Lung microvascular endothelial cell (primary cell): ENCODE measurements at regions not wholly inside any gene's neighbourhood (a gene's known extent, or its start where the extent isn't known, plus 50 kb on each side); places are given as distances from the start of the nearest gene placed in this dataset.

Source experiments
- DNase-seq, 2 donors: peaks; one replicate each; pipeline versions ENCODE4 v3.0.0 to v3.0.0-alpha.2; 2010; ENCODE audit warnings: low read depth in 2 of 2

- peak; percentile 39 to 84 for DNase-seq
Observed at GRCh38 chr3:64355401-64355807, 130.1 kb upstream of the PRICKLE2 start.

GRCh38 chr3:64354956-64355355, 129.7 kb upstream of the PRICKLE2 start:
- DNase-seq, result peak in 1 of 2 donors; percentile 42

- peak in 1 of 2 donors; percentile 45 for DNase-seq
Observed at GRCh38 chr3:64354221-64354620, 129.0 kb upstream of the PRICKLE2 start.

GRCh38 chr3:64353226-64353625, 128.0 kb upstream of the PRICKLE2 start:
- DNase-seq, result peak in 1 of 2 donors; percentile 21

GRCh38 chr3:64352639-64352992, 127.3 kb upstream of the PRICKLE2 start:
- DNase-seq, result no peak

- DNase-seq, result peak in 1 of 2 donors; percentile 38
Observed at GRCh38 chr3:64351713-64352638, 126.7 kb upstream of the PRICKLE2 start.

- DNase-seq, result no peak
Observed at GRCh38 chr3:64349551-64349950, 124.3 kb upstream of the PRICKLE2 start.

GRCh38 chr3:64345371-64345770, 120.1 kb upstream of the PRICKLE2 start:
- peak; percentile 58 to 71 for DNase-seq

- peak in 1 of 2 donors; percentile 76 for DNase-seq
Observed at GRCh38 chr3:64344721-64345207, 119.5 kb upstream of the PRICKLE2 start.

- peak in 1 of 2 donors; percentile 60 for DNase-seq
Observed at GRCh38 chr3:64343689-64344430, 118.6 kb upstream of the PRICKLE2 start.

GRCh38 chr3:64342940-64343688, 117.8 kb upstream of the PRICKLE2 start:
- DNase-seq, result peak; percentile 51 to 71

- no peak for DNase-seq
Observed at GRCh38 chr3:64341296-64341695, 116.0 kb upstream of the PRICKLE2 start.

- DNase-seq, result peak in 1 of 2 donors; percentile 78
Observed at GRCh38 chr3:64340641-64341101, 115.4 kb upstream of the PRICKLE2 start.

- DNase-seq, result no peak
Observed at GRCh38 chr3:64336488-64336887, 111.2 kb upstream of the PRICKLE2 start.

- DNase-seq, result no peak
Observed at GRCh38 chr3:64332459-64333350, 107.4 kb upstream of the PRICKLE2 start.

- DNase-seq, result no peak
Observed at GRCh38 chr3:64331605-64332004, 106.3 kb upstream of the PRICKLE2 start.

GRCh38 chr3:64329037-64329436, 103.8 kb upstream of the PRICKLE2 start:
- no peak for DNase-seq

- DNase-seq, result peak in 1 of 2 donors; percentile 62
Observed at GRCh38 chr3:64327100-64327804, 102.0 kb upstream of the PRICKLE2 start.

GRCh38 chr3:64321747-64322146, 96.5 kb upstream of the PRICKLE2 start:
- peak; percentile 66 to 75 for DNase-seq

GRCh38 chr3:64319391-64319790, 94.1 kb upstream of the PRICKLE2 start:
- no peak for DNase-seq
